ENCODE measurements at regions not wholly inside any gene's neighbourhood (a gene's known extent, or its start where the extent isn't known, plus 50 kb on each side); places are given as distances from the start of the nearest gene placed in this dataset.

DNA sequence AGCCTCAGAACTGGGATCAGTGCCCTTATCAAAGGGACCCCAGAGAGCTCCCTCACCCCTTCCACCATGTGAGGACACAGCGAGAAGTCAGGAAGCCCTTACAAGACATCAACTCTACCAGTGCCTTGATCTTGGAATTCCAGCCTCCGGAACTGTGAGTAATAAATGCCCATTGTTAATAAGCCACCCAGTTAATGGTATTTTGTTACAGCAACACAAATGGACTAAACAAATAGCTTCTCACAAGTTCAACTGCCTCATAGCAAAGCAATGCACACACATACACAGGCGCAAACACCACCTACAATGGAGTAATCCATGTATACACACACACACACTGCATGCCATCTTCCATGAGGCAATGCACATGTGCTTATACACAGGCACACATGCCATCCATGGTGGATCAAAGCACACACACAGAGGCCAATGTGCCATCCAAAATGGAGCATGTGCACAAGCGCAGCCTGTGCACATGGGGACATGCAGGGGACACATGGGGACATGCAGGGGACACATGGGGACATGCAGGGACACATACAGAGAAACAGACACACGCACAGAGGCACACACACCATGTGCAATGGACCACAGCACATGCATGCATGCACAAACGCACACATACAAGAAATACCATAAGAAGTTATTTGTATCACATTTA, 137.6 kb upstream of the TBL1X start:
- Histone ChIP-seq H3K4me2 (ENCODE audit: insufficient read depth, low read length) (no peak overlapping the region), H3K4me1 (ENCODE audit: insufficient read depth, low read length) (no peaks in the 10 kb centered on the region), H3K9me3 (ENCODE audit: insufficient read depth, low read length, severe bottlenecking) (no peaks in the 10 kb centered on the region), H3K27ac (ENCODE audit: low read length) (no peak overlapping the region), H3K9ac (ENCODE audit: low read depth, low read length) (no peak overlapping the region), H4K20me1 (ENCODE audit: insufficient read depth, low read length) (no peaks in the 10 kb centered on the region), H3K4me3 (ENCODE audit: low read depth in 1 of 2, low read length in 2 of 2) (no peak overlapping the region), H3K27me3 (ENCODE audit: insufficient read depth, low read length, poor library complexity) (no peaks in the 10 kb centered on the region), H2AFZ (ENCODE audit: low read depth, low read length) (no peak overlapping the region), H3K79me2 (ENCODE audit: insufficient read depth, low read length) (no peaks in the 10 kb centered on the region), H3K36me3 (ENCODE audit: insufficient read depth, low read length) (no peaks in the 10 kb centered on the region)
- ATAC-seq (ENCODE audit: insufficient read depth, low read depth): no peak
- DNase-seq: no peak
- TF ChIP-seq EZH2 (IDR thresholded peaks at IDR 0.05; ENCODE audit: borderline replicate concordance, low read depth, low read length, severe bottlenecking): no peak
- TF ChIP-seq, protein P1, sequence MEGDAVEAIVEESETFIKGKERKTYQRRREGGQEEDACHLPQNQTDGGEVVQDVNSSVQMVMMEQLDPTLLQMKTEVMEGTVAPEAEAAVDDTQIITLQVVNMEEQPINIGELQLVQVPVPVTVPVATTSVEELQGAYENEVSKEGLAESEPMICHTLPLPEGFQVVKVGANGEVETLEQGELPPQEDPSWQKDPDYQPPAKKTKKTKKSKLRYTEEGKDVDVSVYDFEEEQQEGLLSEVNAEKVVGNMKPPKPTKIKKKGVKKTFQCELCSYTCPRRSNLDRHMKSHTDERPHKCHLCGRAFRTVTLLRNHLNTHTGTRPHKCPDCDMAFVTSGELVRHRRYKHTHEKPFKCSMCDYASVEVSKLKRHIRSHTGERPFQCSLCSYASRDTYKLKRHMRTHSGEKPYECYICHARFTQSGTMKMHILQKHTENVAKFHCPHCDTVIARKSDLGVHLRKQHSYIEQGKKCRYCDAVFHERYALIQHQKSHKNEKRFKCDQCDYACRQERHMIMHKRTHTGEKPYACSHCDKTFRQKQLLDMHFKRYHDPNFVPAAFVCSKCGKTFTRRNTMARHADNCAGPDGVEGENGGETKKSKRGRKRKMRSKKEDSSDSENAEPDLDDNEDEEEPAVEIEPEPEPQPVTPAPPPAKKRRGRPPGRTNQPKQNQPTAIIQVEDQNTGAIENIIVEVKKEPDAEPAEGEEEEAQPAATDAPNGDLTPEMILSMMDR (IDR thresholded peaks at IDR 0.05; ENCODE audit: borderline replicate concordance, extremely low read depth, low read length, poor library complexity, severe bottlenecking): no peak

DNA sequence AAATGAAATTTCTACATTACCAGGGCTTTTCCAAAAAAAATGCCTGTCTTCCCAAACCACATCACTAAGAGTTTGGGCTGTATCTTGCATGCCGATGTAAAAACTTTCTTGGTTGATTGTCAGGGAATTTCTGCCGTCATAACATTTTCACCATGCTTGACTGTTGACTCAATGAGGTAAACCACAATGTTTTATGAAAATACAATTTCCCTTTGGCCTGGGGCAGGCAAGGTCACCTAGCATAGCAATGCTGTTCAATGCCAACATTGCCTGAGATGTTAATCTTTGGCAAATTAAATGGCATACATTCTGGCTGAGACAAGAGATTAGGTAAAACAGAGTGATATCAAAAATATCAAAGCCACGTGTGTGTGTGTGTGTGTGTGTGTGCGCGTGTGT, 137.1 kb upstream of the TBL1X start:
- no peak for DNase-seq
- Histone ChIP-seq H3K27ac (ENCODE audit: low read length) (no peak overlapping the region), H3K36me3 (ENCODE audit: insufficient read depth, low read length) (no peaks in the 10 kb centered on the region), H3K79me2 (ENCODE audit: insufficient read depth, low read length) (no peaks in the 10 kb centered on the region), H4K20me1 (ENCODE audit: insufficient read depth, low read length) (no peaks in the 10 kb centered on the region), H3K4me3 (ENCODE audit: low read depth in 1 of 2, low read length in 2 of 2) (no peak overlapping the region), H2AFZ (ENCODE audit: low read depth, low read length) (no peak overlapping the region), H3K4me1 (ENCODE audit: insufficient read depth, low read length) (no peaks in the 10 kb centered on the region), H3K27me3 (ENCODE audit: insufficient read depth, low read length, poor library complexity) (no peaks in the 10 kb centered on the region), H3K9ac (ENCODE audit: low read depth, low read length) (no peak overlapping the region), H3K4me2 (ENCODE audit: insufficient read depth, low read length) (no peak overlapping the region), H3K9me3 (ENCODE audit: insufficient read depth, low read length, severe bottlenecking) (no peaks in the 10 kb centered on the region)
- TF ChIP-seq EZH2 (IDR thresholded peaks at IDR 0.05; ENCODE audit: borderline replicate concordance, low read depth, low read length, severe bottlenecking): no peak
- TF ChIP-seq, protein P1 (IDR thresholded peaks at IDR 0.05; ENCODE audit: borderline replicate concordance, extremely low read depth, low read length, poor library complexity, severe bottlenecking): no peak
- ATAC-seq (ENCODE audit: insufficient read depth, low read depth): no peak

DNA sequence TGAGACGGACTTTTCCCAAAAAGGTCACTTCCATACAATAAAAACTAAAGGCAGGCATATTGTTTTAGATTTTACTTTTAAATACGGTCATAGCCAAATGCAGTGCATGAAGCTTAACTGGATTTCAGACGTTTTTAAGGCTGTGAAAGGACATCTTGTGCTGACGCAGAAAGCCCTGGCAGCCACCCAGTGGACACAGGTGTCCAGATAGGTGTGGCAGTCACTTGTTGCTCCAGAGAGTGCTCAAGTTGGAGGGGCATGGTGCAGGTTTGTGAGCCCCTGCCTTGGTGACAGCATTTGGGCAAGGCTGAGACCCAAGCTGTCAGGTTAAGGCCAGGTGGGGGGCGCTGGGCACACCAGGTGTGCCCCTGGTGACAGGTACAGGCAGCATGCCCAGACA, 135.8 kb upstream of the TBL1X start:
- no peak for ATAC-seq (ENCODE audit: insufficient read depth, low read depth)
- Histone ChIP-seq H4K20me1 (ENCODE audit: insufficient read depth, low read length) (no peaks in the 10 kb centered on the region), H3K27ac (ENCODE audit: low read length) (no peak overlapping the region), H3K9me3 (ENCODE audit: insufficient read depth, low read length, severe bottlenecking) (no peaks in the 10 kb centered on the region), H3K4me1 (ENCODE audit: insufficient read depth, low read length) (no peaks in the 10 kb centered on the region), H3K79me2 (ENCODE audit: insufficient read depth, low read length) (no peaks in the 10 kb centered on the region), H3K4me2 (ENCODE audit: insufficient read depth, low read length) (no peak overlapping the region), H3K36me3 (ENCODE audit: insufficient read depth, low read length) (no peaks in the 10 kb centered on the region), H3K4me3 (ENCODE audit: low read depth in 1 of 2, low read length in 2 of 2) (no peak overlapping the region), H3K9ac (ENCODE audit: low read depth, low read length) (no peak overlapping the region), H3K27me3 (ENCODE audit: insufficient read depth, low read length, poor library complexity) (no peaks in the 10 kb centered on the region), H2AFZ (ENCODE audit: low read depth, low read length) (no peak overlapping the region)
- TF ChIP-seq EZH2 (IDR thresholded peaks at IDR 0.05; ENCODE audit: borderline replicate concordance, low read depth, low read length, severe bottlenecking): no peak
- TF ChIP-seq, protein P1 (IDR thresholded peaks at IDR 0.05; ENCODE audit: borderline replicate concordance, extremely low read depth, low read length, poor library complexity, severe bottlenecking): no peak
- no peak for DNase-seq
